Vagina (tissue), 2 donors: ENCODE measurements at regions not wholly inside any gene's neighbourhood (a gene's known extent, or its start where the extent isn't known, plus 50 kb on each side); places are given as distances from the start of the nearest gene placed in this dataset.

Source experiments
- POLR2A ChIP-seq, 2 donors: fragments of 450-650 bp; IDR thresholded peaks; one replicate each; pipeline ENCODE4 v1.6.1; 2017; ENCODE audit warnings: antibody characterized with exemption in 2 of 2, mild to moderate bottlenecking in 2 of 2, moderate library complexity in 2 of 2
- TF ChIP-seq, protein P1 (sequence below), 3 experiments: fragments of 450-650 bp in 2 of 3; fragments of 200-600 bp in 1 of 3; sonication (generic) in 1 of 3; IDR thresholded peaks; one replicate each; pipeline ENCODE4 v1.5.1; 2017 to 2019; ENCODE audit warnings: antibody characterized with exemption in 3 of 3, mild to moderate bottlenecking in 2 of 3, moderate library complexity in 2 of 3

DNA sequence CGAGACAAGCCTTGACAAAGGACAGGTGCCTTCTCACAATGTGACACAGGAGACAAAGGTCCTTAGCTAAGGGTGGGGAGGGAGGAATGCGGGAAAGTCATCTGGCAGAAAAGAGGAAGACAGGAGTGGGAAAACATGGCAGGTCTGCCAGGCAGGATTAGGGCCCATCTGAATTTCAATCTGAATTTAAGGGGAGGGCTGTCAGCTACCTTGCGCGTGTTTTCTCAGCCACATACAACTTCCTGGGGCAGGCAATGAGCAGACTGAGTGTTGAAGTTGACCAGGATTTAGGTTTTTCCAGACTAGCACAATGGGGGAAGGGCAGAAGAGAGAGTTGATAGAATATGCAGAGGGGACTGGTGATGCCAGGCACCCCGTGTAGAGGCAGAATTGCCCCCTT lies 66.7 kb upstream of the LARGE1 start:
- TF ChIP-seq, protein P1, sequence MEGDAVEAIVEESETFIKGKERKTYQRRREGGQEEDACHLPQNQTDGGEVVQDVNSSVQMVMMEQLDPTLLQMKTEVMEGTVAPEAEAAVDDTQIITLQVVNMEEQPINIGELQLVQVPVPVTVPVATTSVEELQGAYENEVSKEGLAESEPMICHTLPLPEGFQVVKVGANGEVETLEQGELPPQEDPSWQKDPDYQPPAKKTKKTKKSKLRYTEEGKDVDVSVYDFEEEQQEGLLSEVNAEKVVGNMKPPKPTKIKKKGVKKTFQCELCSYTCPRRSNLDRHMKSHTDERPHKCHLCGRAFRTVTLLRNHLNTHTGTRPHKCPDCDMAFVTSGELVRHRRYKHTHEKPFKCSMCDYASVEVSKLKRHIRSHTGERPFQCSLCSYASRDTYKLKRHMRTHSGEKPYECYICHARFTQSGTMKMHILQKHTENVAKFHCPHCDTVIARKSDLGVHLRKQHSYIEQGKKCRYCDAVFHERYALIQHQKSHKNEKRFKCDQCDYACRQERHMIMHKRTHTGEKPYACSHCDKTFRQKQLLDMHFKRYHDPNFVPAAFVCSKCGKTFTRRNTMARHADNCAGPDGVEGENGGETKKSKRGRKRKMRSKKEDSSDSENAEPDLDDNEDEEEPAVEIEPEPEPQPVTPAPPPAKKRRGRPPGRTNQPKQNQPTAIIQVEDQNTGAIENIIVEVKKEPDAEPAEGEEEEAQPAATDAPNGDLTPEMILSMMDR (IDR thresholded peaks at IDR 0.05), result no peak
- no peak for TF ChIP-seq POLR2A (IDR thresholded peaks at IDR 0.05)
